HFFc6 (cell line): ENCODE measurements at regions not wholly inside any gene's neighbourhood (a gene's known extent, or its start where the extent isn't known, plus 50 kb on each side); places are given as distances from the start of the nearest gene placed in this dataset.

Source experiments
- DNase-seq: peaks from one replicate; pipeline ENCODE4 v3.0.0-alpha.2; 2018
- H3K27ac Mint-ChIP-seq: 2 replicates; pipeline ENCODE4 v1.8.0; 2020; ENCODE audit warnings: mild to moderate bottlenecking, mixed read lengths
- H3K27me3 Mint-ChIP-seq: 2 replicates; pipeline ENCODE4 v1.8.0; 2021; ENCODE audit warnings: mild to moderate bottlenecking, moderate library complexity, mixed read lengths; ENCODE audit not compliant: insufficient read depth
- H3K36me3 Mint-ChIP-seq: 2 replicates; pipeline ENCODE4 v1.8.0; 2021; ENCODE audit warnings: low read depth, mixed read lengths
- H3K4me1 Mint-ChIP-seq: 2 replicates; pipeline ENCODE4 v1.8.0; 2020; ENCODE audit warnings: low read depth, mixed read lengths
- H3K4me3 Mint-ChIP-seq: 2 replicates; pipeline ENCODE4 v1.8.0; 2020; ENCODE audit warnings: mild to moderate bottlenecking, moderate library complexity, mixed read lengths
- H3K9me3 Mint-ChIP-seq: 2 replicates; pipeline ENCODE4 v1.8.0; 2020; ENCODE audit warnings: mild to moderate bottlenecking, mixed read lengths
- TF ChIP-seq, protein P1 (sequence below): fragments of 200-600 bp; sonication (generic); IDR thresholded peaks from 2 replicates; pipeline ENCODE4 v1.5.0; 2021; ENCODE audit warnings: antibody characterized with exemption, mild to moderate bottlenecking

GRCh38 chr15:26358708-26359107, 414.2 kb downstream of the GABRB3 start:
- no peaks in the 10 kb centered on the region for H3K4me1 Mint-ChIP-seq
- no peaks in the 10 kb centered on the region for H3K36me3 Mint-ChIP-seq
- H3K9me3 Mint-ChIP-seq = peaks cover 26% of the 10 kb centered on the region
- H3K4me3 Mint-ChIP-seq = no peak overlapping the region
- no peaks in the 10 kb centered on the region; the same call in 1 of the 2 replicates for H3K27me3 Mint-ChIP-seq
- TF ChIP-seq, protein P1, sequence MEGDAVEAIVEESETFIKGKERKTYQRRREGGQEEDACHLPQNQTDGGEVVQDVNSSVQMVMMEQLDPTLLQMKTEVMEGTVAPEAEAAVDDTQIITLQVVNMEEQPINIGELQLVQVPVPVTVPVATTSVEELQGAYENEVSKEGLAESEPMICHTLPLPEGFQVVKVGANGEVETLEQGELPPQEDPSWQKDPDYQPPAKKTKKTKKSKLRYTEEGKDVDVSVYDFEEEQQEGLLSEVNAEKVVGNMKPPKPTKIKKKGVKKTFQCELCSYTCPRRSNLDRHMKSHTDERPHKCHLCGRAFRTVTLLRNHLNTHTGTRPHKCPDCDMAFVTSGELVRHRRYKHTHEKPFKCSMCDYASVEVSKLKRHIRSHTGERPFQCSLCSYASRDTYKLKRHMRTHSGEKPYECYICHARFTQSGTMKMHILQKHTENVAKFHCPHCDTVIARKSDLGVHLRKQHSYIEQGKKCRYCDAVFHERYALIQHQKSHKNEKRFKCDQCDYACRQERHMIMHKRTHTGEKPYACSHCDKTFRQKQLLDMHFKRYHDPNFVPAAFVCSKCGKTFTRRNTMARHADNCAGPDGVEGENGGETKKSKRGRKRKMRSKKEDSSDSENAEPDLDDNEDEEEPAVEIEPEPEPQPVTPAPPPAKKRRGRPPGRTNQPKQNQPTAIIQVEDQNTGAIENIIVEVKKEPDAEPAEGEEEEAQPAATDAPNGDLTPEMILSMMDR = no peak
- no peak overlapping the region for H3K27ac Mint-ChIP-seq
- no peak for DNase-seq

DNA sequence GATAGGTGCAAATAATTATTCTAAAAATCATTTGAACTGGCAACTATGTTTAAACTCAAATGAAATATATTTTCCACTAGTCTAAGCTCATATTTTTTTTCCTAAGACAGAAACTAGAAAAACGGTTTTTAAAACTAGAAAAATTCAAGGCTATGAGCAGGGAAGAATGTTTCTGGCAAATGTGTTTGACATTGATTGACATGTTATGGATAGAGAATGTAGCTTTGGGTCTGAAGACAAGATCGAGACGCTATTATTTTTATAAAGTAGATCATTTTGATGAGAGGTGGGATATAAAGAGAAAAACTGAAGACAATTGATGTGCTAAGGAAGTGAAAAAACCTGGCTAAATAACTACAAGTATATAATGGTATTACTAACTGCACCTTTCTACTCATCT, 415.2 kb downstream of the GABRB3 start:
- Mint-ChIP-seq H3K4me3 (no peak overlapping the region), H3K27ac (no peak overlapping the region), H3K36me3 (no peaks in the 10 kb centered on the region), H3K27me3 (no peaks in the 10 kb centered on the region; the same call in 1 of the 2 replicates), H3K4me1 (no peaks in the 10 kb centered on the region), H3K9me3 (peaks cover 27% of the 10 kb centered on the region)
- TF ChIP-seq, protein P1 = no peak
- DNase-seq = no peak

DNA sequence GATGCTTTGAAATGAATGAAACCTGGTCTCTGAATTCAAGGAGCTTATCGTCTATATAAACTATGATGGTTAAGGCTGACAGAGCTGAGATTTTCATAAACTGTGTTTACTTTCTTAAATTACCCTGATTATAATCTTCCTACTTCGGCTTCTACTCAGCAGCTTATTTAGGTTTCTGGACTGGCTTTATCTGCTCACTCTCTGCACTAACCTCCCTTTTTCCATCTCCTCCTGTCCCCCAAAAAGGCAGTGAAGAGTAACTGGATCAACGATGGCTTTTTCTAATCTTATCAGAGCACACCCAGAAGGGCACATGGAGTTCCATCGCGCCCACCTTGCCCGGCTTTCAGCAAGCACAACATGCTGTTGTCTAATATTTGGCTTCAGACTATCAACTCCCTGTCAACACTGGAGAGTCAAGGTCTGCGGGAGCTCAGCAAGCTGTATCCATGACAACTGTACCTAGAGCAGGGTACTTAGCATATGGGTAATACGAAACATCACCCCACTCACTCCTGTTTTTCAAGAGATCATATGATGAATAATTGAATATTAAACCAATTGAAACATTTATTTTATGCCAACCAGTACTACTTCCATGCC, 417.3 kb downstream of the GABRB3 start:
- no peak for DNase-seq
- Mint-ChIP-seq H3K27me3 (no peaks in the 10 kb centered on the region), H3K36me3 (no peaks in the 10 kb centered on the region), H3K9me3 (peaks cover 25% of the 10 kb centered on the region), H3K27ac (no peak overlapping the region), H3K4me3 (no peak overlapping the region), H3K4me1 (no peaks in the 10 kb centered on the region)
- TF ChIP-seq, protein P1 = no peak

- Mint-ChIP-seq H3K27me3 (no peaks in the 10 kb centered on the region), H3K4me3 (no peak overlapping the region), H3K9me3 (peaks cover 25% of the 10 kb centered on the region), H3K4me1 (no peaks in the 10 kb centered on the region), H3K36me3 (no peaks in the 10 kb centered on the region), H3K27ac (no peak overlapping the region)
- no peak for DNase-seq
- TF ChIP-seq, protein P1 = no peak
Observed at GRCh38 chr15:26352909-26353308, 420.0 kb downstream of the GABRB3 start.

DNA sequence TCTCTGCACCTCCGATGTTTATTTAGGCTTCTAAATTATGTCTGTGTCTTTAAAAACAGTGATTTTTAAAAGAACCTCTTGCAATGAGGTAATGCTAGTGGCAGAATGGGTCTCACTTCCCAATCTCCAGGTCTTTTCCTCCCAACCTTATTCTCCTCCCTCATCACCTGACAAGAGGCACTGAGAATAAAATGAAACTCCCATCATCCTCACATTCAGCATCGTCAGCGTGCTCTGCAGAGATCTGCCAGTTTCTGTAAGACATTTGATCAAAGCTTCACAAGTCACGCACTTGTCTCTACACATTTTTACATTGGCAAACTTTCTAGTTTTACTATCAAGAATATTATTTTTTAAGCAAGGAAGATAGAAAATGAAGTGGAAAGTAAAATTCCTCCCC, 420.5 kb downstream of the GABRB3 start:
- no peaks in the 10 kb centered on the region for H3K27me3 Mint-ChIP-seq
- TF ChIP-seq, protein P1 = no peak
- H3K4me1 Mint-ChIP-seq = no peaks in the 10 kb centered on the region
- no peak overlapping the region for H3K4me3 Mint-ChIP-seq
- no peaks in the 10 kb centered on the region for H3K36me3 Mint-ChIP-seq
- no peak for DNase-seq
- H3K9me3 Mint-ChIP-seq = peaks cover 31% of the 10 kb centered on the region
- no peak overlapping the region for H3K27ac Mint-ChIP-seq
